PC-3 (cell line): ENCODE measurements at regions not wholly inside any gene's neighbourhood (a gene's known extent, or its start where the extent isn't known, plus 50 kb on each side); places are given as distances from the start of the nearest gene placed in this dataset.

ENCODE experiments used
- CTCF ChIP-seq: fragments of 300-600 bp; sonication (generic); conservative IDR thresholded peaks from 2 replicates; pipeline ENCODE4 v1.5.1; 2017; ENCODE audit warnings: antibody characterized with exemption, low read depth, mild to moderate bottlenecking, low read length
- EZH2phosphoT487 ChIP-seq: fragments of 300-600 bp; sonication (generic); IDR thresholded peaks from 2 replicates; pipeline ENCODE4 v1.6.1; 2018; ENCODE audit warnings: mild to moderate bottlenecking, antibody characterized with exemption, low read length, borderline replicate concordance

- TF ChIP-seq CTCF (no peak), EZH2phosphoT487 (no peak)
Measured at GRCh38 chr14:81662066-81662465, 128.4 kb upstream of the SEL1L start.
